SJCRH30 (cell line): ENCODE measurements at regions not wholly inside any gene's neighbourhood (a gene's known extent, or its start where the extent isn't known, plus 50 kb on each side); places are given as distances from the start of the nearest gene placed in this dataset.

Experiments used
- DNase-seq, 2 experiments: peaks; one replicate each; pipeline ENCODE4 v3.0.0-alpha.2; 2015 to 2020
- H3K27ac ChIP-seq: fragments of 250-450 bp; sonication (Bioruptor Pico); 2 replicates; pipeline ENCODE4 v1.5.1; 2020; ENCODE audit warnings: mild to moderate bottlenecking, moderate library complexity
- H3K27me3 ChIP-seq: fragments of 250-450 bp; sonication (Bioruptor Pico); 2 replicates; pipeline ENCODE4 v1.5.1; 2020; ENCODE audit warnings: mild to moderate bottlenecking, moderate library complexity
- H3K36me3 ChIP-seq: fragments of 250-450 bp; sonication (Bioruptor Pico); 2 replicates; pipeline ENCODE4 v1.5.1; 2020; ENCODE audit warnings: mild to moderate bottlenecking, moderate library complexity
- H3K4me1 ChIP-seq: fragments of 250-450 bp; sonication (Bioruptor Pico); 2 replicates; pipeline ENCODE4 v1.5.1; 2020; ENCODE audit warnings: mild to moderate bottlenecking, moderate library complexity
- H3K4me3 ChIP-seq: fragments of 250-450 bp; sonication (Bioruptor Pico); 2 replicates; pipeline ENCODE4 v1.5.1; 2020; ENCODE audit warnings: mild to moderate bottlenecking, moderate library complexity
- H3K9me3 ChIP-seq: fragments of 250-450 bp; sonication (Bioruptor Pico); replicated peaks from 2 replicates; pipeline ENCODE4 v1.5.1; 2020; ENCODE audit warnings: mild to moderate bottlenecking, moderate library complexity

- no peaks in the 10 kb centered on the region for H3K36me3 ChIP-seq
- peak overlapping the region; percentile 74 for H3K27ac ChIP-seq
- H3K27me3 ChIP-seq, result no peaks in the 10 kb centered on the region
- peak overlapping the region; percentile 71 for H3K4me3 ChIP-seq
- H3K9me3 ChIP-seq, result no peaks in the 10 kb centered on the region
- no peak for DNase-seq
- H3K4me1 ChIP-seq, result no peaks in the 10 kb centered on the region
Measured at GRCh38 chr6:7050872-7051779, 56.6 kb upstream of the RREB1 start.

GRCh38 chr6:7051780-7052442 lies 55.9 kb upstream of the RREB1 start:
- H3K27me3 ChIP-seq, result no peaks in the 10 kb centered on the region
- H3K4me3 ChIP-seq, result peak overlapping the region; percentile 71
- H3K4me1 ChIP-seq, result no peaks in the 10 kb centered on the region
- peak; percentile 83 to 86 for DNase-seq
- no peaks in the 10 kb centered on the region for H3K36me3 ChIP-seq
- no peaks in the 10 kb centered on the region for H3K9me3 ChIP-seq
- H3K27ac ChIP-seq, result peak overlapping the region; percentile 74

GRCh38 chr6:7052443-7053011 lies 55.2 kb upstream of the RREB1 start:
- DNase-seq, result peak; percentile 73 to 81
- Histone ChIP-seq H3K27ac (peak overlapping the region; percentile 74), H3K27me3 (no peaks in the 10 kb centered on the region), H3K36me3 (no peaks in the 10 kb centered on the region), H3K9me3 (no peaks in the 10 kb centered on the region), H3K4me1 (no peaks in the 10 kb centered on the region), H3K4me3 (peak overlapping the region; percentile 71)

- Histone ChIP-seq H3K9me3 (no peaks in the 10 kb centered on the region), H3K27me3 (no peaks in the 10 kb centered on the region), H3K4me3 (peak overlapping the region; percentile 71), H3K4me1 (peaks cover 3% of the 10 kb centered on the region; the same call in 1 of the 2 replicates), H3K36me3 (no peaks in the 10 kb centered on the region), H3K27ac (peak overlapping the region; percentile 74)
- peak in 1 of 2 experiments; percentile 6 for DNase-seq
Measured at GRCh38 chr6:7053125-7053774, 54.5 kb upstream of the RREB1 start.
